ENCODE measurements at regions not wholly inside any gene's neighbourhood (a gene's known extent, or its start where the extent isn't known, plus 50 kb on each side); places are given as distances from the start of the nearest gene placed in this dataset.
A peak's percentile ranks its signal among the peaks of the same experiment; 100 is the strongest.

DNA sequence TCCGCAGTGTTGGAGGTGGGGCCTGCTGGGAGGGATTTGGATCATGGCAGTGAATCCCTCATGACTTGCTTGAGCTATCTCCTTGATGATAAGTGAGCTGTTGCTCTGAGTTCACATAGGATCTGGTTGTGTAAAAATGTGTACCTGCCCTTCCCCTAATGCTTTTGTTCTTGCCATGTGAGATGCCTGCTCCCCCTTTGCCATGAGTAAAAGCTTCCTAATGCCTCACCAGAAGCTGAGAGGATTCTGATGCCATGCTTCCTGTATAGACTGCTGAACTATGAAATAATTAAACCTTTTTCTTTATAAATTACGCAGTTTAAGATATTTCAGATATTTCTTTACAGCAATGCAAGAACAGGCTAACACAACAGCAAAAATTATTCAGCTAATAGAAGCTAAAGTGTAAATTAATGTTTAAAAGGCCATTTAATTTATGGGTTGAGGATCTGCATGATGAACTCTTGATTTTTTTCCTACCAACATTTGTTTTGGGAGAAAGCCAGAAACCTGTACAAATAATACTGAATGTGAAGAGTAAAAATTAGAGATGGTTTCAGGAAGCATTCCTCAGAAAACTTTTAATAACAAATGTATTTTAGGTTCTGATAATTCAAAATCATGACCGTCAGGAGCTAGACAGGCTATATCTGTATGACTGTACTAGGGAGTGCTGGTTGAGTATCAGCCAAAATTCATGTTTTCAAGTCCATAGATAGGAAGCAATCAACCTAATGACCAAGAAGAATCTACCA lies 177.5 kb upstream of the GRIA4 start:
- TF ChIP-seq TCF12 (IDR thresholded peaks at IDR 0.05; ENCODE audit: low read depth), result no peak
- TF ChIP-seq TEAD4 (IDR thresholded peaks at IDR 0.05), result no peak
- no peak for TF ChIP-seq RAD21 (IDR thresholded peaks at IDR 0.05; ENCODE audit: low read depth)

DNA sequence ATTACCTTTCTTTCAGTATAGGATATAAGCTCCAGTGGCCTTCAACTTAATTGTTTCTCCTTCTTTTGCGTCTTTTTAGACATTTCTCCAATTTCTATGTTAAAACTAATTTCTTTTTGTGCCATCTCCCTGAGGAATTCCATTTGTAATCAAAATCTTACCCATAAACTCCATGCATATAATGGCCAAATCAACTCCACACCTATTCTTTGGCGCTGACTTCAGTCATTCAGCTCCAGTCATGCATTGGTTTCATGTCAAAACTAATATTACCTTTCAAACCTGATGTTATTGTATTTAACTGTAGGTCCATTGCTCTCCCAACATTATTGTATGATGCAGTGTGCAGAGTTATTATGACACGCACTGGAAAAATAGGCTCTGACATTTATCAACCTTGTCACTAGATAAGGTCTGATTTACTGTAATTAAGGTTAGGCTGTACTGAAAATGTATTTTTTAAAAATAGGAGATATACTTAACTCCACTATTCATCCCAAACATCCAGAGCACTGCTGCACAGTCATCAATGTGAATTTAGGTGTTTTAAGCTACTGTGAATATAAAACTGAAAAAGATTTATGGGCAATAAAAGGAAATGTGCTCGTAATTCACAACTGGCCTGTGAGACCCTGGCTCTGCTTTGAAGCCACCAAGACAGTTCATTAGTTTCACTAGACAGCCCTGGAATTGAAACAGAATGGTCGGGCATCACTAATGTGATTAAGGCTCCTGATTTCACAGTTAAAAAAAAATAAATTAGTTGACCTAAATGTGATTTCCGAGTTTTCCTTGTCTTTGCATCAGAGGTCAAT lies 180.6 kb upstream of the GRIA4 start:
- no peak for TF ChIP-seq RAD21 (IDR thresholded peaks at IDR 0.05; ENCODE audit: low read depth)
- no peak for TF ChIP-seq NFIC (IDR thresholded peaks at IDR 0.05)
- TF ChIP-seq TAF1 (IDR thresholded peaks at IDR 0.05; ENCODE audit: low read depth), result no peak
- no peak for TF ChIP-seq EP300 (IDR thresholded peaks at IDR 0.05; ENCODE audit: borderline replicate concordance)
- TF ChIP-seq, protein P1, sequence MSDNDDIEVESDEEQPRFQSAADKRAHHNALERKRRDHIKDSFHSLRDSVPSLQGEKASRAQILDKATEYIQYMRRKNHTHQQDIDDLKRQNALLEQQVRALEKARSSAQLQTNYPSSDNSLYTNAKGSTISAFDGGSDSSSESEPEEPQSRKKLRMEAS (IDR thresholded peaks at IDR 0.05), result no peak
- TF ChIP-seq, protein P2, sequence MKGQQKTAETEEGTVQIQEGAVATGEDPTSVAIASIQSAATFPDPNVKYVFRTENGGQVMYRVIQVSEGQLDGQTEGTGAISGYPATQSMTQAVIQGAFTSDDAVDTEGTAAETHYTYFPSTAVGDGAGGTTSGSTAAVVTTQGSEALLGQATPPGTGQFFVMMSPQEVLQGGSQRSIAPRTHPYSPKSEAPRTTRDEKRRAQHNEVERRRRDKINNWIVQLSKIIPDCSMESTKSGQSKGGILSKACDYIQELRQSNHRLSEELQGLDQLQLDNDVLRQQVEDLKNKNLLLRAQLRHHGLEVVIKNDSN (IDR thresholded peaks at IDR 0.05), result no peak
- TF ChIP-seq CEBPB (IDR thresholded peaks at IDR 0.05), result no peak
- no peak for TF ChIP-seq ZBTB7A (IDR thresholded peaks at IDR 0.05; ENCODE audit: low read depth)
- no peak for TF ChIP-seq YY1 (IDR thresholded peaks at IDR 0.05; ENCODE audit: low read depth)
- TF ChIP-seq EGR1 (IDR thresholded peaks at IDR 0.05), result no peak
- TF ChIP-seq TCF12 (IDR thresholded peaks at IDR 0.05; ENCODE audit: low read depth), result no peak
- TF ChIP-seq FOXM1 (IDR thresholded peaks at IDR 0.05; ENCODE audit: borderline replicate concordance, low read depth), result no peak

DNA sequence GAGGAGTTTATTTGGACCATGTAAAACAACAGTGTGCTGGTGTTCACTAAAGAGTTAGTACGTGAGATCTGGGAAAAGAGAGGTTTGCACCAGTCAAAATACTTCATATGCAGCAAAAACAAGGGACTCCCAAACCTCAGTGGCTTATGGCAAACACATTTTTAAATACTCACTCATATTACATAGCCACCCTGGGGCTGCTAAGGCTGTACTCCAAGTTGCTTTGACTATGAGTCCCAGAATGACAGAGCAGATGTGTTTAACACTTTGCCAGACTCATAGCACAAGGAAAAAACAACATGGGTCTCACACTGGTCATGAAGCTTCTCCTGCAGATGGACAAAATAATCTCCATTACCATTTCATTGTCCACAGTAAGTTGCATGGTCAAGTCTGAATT lies 202.8 kb upstream of the GRIA4 start:
- TF ChIP-seq, protein P1 (IDR thresholded peaks at IDR 0.05), result no peak
- TF ChIP-seq CREB1 (IDR thresholded peaks at IDR 0.05; ENCODE audit: low read depth), result no peak
- no peak for TF ChIP-seq TEAD4 (IDR thresholded peaks at IDR 0.05)
- no peak for TF ChIP-seq TAF1 (IDR thresholded peaks at IDR 0.05; ENCODE audit: low read depth)
- TF ChIP-seq, protein P3, sequence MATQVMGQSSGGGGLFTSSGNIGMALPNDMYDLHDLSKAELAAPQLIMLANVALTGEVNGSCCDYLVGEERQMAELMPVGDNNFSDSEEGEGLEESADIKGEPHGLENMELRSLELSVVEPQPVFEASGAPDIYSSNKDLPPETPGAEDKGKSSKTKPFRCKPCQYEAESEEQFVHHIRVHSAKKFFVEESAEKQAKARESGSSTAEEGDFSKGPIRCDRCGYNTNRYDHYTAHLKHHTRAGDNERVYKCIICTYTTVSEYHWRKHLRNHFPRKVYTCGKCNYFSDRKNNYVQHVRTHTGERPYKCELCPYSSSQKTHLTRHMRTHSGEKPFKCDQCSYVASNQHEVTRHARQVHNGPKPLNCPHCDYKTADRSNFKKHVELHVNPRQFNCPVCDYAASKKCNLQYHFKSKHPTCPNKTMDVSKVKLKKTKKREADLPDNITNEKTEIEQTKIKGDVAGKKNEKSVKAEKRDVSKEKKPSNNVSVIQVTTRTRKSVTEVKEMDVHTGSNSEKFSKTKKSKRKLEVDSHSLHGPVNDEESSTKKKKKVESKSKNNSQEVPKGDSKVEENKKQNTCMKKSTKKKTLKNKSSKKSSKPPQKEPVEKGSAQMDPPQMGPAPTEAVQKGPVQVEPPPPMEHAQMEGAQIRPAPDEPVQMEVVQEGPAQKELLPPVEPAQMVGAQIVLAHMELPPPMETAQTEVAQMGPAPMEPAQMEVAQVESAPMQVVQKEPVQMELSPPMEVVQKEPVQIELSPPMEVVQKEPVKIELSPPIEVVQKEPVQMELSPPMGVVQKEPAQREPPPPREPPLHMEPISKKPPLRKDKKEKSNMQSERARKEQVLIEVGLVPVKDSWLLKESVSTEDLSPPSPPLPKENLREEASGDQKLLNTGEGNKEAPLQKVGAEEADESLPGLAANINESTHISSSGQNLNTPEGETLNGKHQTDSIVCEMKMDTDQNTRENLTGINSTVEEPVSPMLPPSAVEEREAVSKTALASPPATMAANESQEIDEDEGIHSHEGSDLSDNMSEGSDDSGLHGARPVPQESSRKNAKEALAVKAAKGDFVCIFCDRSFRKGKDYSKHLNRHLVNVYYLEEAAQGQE (IDR thresholded peaks at IDR 0.05; ENCODE audit: low read depth), result no peak
- TF ChIP-seq YY1 (IDR thresholded peaks at IDR 0.05; ENCODE audit: low read depth), result no peak
- TF ChIP-seq ZBTB7A (IDR thresholded peaks at IDR 0.05; ENCODE audit: low read depth), result no peak
- TF ChIP-seq, protein P2 (IDR thresholded peaks at IDR 0.05), result no peak
- TF ChIP-seq CEBPB (IDR thresholded peaks at IDR 0.05), result no peak

DNA sequence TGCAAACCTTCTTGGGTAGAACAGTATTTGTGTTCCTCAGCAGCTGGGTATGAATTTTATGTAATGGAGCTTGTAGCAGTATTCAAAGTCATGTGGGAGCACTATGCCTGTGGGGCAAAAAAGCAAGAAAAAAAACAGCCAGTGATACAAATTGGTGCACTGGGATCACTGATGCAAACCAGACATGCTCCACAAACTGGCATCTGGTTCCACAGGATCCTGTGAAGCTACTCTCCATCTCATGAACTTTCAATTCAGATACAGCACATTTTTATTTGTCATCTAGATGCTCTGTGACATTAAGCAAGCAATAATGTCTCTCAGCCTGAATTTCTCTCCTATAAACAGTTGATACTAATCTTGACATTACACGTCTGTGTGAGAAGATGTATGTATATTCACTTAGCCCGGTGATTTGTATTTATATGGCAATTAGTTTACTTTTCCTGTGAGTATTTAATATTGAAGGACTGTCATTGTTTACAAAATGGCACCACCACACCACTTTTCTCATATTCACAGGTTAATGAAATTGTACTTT lies 208.5 kb upstream of the GRIA4 start:
- no peak for TF ChIP-seq FOXM1 (IDR thresholded peaks at IDR 0.05; ENCODE audit: borderline replicate concordance, low read depth)
- no peak for TF ChIP-seq TCF12 (IDR thresholded peaks at IDR 0.05; ENCODE audit: low read depth)
- TF ChIP-seq, protein P1 (IDR thresholded peaks at IDR 0.05), result no peak
- no peak for TF ChIP-seq EP300 (IDR thresholded peaks at IDR 0.05; ENCODE audit: borderline replicate concordance)
- TF ChIP-seq, protein P2 (IDR thresholded peaks at IDR 0.05), result no peak
- no peak for TF ChIP-seq TAF1 (IDR thresholded peaks at IDR 0.05; ENCODE audit: low read depth)
- TF ChIP-seq YY1 (IDR thresholded peaks at IDR 0.05; ENCODE audit: low read depth), result no peak
- TF ChIP-seq CREB1 (IDR thresholded peaks at IDR 0.05; ENCODE audit: low read depth), result no peak
- TF ChIP-seq, protein P3 (IDR thresholded peaks at IDR 0.05; ENCODE audit: low read depth), result no peak
- TF ChIP-seq RAD21 (IDR thresholded peaks at IDR 0.05; ENCODE audit: low read depth), result no peak
- TF ChIP-seq EGR1 (IDR thresholded peaks at IDR 0.05), result no peak
- TF ChIP-seq ZBTB7A (IDR thresholded peaks at IDR 0.05; ENCODE audit: low read depth), result no peak

DNA sequence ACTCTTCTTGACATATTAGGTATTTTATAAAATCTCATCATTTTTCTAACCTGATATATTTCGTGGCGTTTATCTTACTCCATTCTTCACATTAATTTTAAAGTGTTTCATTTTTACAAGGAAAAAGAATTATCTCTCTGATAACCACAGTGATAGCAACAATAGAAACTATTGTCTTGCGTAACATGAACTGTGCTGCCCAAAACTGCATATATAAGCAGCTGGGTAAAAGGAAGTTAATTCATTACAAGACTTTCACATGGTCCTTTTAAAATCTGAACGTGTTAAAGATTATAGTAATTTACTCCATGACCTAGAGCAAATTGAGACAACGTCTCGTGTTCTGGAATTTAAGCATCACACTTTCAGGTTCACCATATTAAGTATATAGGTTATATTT lies 210.4 kb upstream of the GRIA4 start:
- 0 out of 2 replicates have a peak, but pooled peaks have one; percentile 15 for TF ChIP-seq CEBPB (IDR thresholded peaks at IDR 0.05)
- TF ChIP-seq YY1 (IDR thresholded peaks at IDR 0.05; ENCODE audit: low read depth), result no peak
